ENCODE measurements at regions not wholly inside any gene's neighbourhood (a gene's known extent, or its start where the extent isn't known, plus 50 kb on each side); places are given as distances from the start of the nearest gene placed in this dataset.

DNA sequence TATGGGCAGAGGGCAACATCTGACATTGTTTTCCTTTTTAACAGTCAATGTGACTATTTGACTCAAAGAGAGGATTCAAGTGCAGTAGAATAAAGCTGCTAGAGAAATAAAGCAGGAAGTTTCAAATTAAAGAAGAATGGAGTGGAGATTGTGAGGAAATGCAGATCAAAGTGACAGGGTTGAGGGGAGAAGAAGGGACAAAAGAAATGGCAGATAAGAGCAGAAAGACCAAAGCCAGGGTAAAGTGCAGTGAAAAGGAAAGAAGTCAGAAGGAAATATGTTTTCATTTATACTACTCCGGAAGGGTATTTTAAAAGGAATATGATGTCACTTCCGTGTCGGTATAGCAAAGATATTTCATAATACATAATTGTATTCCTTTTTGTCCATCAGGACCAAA, 297.5 kb upstream of the CRIM1 start:
- no peak overlapping the region for H3K4me3 ChIP-seq
- H3K27ac ChIP-seq (replicated peaks) = no peak overlapping the region
- H3K27me3 ChIP-seq (ENCODE audit: low read depth) = peaks cover 4% of the 10 kb centered on the region
- H3K9me3 ChIP-seq (replicated peaks) = peaks cover 4% of the 10 kb centered on the region
- intact Hi-C loops (cut with micrococcal nuclease) = no loop called here
- no peaks in the 10 kb centered on the region for H3K36me3 ChIP-seq
- TF ChIP-seq, protein P1, sequence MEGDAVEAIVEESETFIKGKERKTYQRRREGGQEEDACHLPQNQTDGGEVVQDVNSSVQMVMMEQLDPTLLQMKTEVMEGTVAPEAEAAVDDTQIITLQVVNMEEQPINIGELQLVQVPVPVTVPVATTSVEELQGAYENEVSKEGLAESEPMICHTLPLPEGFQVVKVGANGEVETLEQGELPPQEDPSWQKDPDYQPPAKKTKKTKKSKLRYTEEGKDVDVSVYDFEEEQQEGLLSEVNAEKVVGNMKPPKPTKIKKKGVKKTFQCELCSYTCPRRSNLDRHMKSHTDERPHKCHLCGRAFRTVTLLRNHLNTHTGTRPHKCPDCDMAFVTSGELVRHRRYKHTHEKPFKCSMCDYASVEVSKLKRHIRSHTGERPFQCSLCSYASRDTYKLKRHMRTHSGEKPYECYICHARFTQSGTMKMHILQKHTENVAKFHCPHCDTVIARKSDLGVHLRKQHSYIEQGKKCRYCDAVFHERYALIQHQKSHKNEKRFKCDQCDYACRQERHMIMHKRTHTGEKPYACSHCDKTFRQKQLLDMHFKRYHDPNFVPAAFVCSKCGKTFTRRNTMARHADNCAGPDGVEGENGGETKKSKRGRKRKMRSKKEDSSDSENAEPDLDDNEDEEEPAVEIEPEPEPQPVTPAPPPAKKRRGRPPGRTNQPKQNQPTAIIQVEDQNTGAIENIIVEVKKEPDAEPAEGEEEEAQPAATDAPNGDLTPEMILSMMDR (IDR thresholded peaks at IDR 0.05; ENCODE audit: borderline replicate concordance) = no peak
- H3K4me1 ChIP-seq = no peaks in the 10 kb centered on the region
- no peak for DNase-seq

DNA sequence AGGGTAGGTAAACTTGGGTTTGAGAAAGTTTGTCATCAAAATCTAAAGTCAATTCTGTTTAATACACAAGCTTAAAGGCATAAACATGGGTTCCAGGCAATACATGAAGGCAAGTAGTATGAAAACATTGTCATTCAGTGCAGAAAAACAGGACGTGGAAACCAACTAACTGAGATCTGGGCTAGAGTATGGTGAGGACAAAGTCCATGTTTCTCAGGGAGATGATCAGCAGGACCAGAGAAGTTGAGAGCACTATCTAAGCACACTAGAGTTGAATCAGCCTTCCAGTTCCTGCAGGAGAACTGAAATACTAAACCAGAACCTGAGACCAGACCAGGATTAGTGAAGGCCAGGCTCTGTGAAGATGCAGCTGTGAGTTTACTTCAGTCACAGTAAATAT, 302.8 kb upstream of the CRIM1 start:
- Histone ChIP-seq H3K4me1 (no peaks in the 10 kb centered on the region), H3K36me3 (no peaks in the 10 kb centered on the region), H3K4me3 (no peak overlapping the region), H3K27ac (replicated peaks) (no peak overlapping the region), H3K9me3 (replicated peaks) (peaks cover 31% of the 10 kb centered on the region), H3K27me3 (ENCODE audit: low read depth) (no peaks in the 10 kb centered on the region)
- DNase-seq = no peak
- TF ChIP-seq, protein P1 (IDR thresholded peaks at IDR 0.05; ENCODE audit: borderline replicate concordance) = no peak
- intact Hi-C loops (cut with micrococcal nuclease) = no loop called here

DNA sequence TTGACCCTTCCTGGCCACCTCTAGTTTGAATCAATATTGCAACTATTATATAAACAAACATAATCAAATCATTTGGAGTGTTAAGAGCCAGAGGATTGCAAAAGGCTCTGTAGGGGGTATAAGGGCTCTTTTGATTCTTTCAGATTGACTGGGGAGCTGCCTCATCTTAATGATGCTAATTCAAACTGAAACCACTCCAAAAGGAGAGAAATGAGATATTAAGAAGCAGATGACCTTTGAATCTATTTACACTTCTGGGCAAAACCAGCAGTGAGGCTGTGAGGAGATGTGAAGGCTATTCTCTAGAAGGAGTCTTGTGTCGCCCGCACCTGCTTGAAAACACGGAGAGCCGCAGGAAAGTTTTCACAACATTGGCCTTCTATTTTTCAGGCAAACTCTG, 311.2 kb upstream of the CRIM1 start:
- H3K4me1 ChIP-seq = no peaks in the 10 kb centered on the region
- H3K4me3 ChIP-seq = no peak overlapping the region
- H3K27me3 ChIP-seq (ENCODE audit: low read depth) = no peaks in the 10 kb centered on the region
- intact Hi-C loops (cut with micrococcal nuclease) = no loop called here
- peaks cover 11% of the 10 kb centered on the region for H3K9me3 ChIP-seq (replicated peaks)
- H3K36me3 ChIP-seq = no peaks in the 10 kb centered on the region
- DNase-seq = no peak
- H3K27ac ChIP-seq (replicated peaks) = no peak overlapping the region
- TF ChIP-seq, protein P1 (IDR thresholded peaks at IDR 0.05; ENCODE audit: borderline replicate concordance) = no peak

DNA sequence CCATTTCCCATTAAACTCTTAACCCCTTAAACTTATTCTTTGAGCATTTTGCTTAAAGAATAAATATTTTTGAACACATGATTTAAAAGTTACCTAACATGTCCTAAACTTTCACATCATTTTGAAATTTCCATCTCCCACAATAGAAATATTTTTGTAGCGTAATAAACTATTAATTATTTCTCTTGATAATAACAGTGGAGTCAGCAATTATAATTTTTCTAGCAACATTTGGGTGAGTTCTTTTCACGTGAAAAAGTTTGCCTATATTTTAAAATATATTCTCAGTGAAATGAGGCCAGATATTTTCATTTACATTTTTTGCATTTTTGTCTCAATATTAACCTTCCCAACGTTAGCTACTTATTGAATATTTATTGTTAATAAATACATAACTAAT, 320.4 kb upstream of the CRIM1 start:
- TF ChIP-seq, protein P1 (IDR thresholded peaks at IDR 0.05; ENCODE audit: borderline replicate concordance) = no peak
- intact Hi-C loops (cut with micrococcal nuclease) = no loop called here
- Histone ChIP-seq H3K9me3 (replicated peaks) (no peaks in the 10 kb centered on the region), H3K36me3 (no peaks in the 10 kb centered on the region), H3K27ac (replicated peaks) (no peak overlapping the region), H3K27me3 (ENCODE audit: low read depth) (no peaks in the 10 kb centered on the region), H3K4me3 (no peak overlapping the region), H3K4me1 (no peaks in the 10 kb centered on the region)
- DNase-seq = no peak

DNA sequence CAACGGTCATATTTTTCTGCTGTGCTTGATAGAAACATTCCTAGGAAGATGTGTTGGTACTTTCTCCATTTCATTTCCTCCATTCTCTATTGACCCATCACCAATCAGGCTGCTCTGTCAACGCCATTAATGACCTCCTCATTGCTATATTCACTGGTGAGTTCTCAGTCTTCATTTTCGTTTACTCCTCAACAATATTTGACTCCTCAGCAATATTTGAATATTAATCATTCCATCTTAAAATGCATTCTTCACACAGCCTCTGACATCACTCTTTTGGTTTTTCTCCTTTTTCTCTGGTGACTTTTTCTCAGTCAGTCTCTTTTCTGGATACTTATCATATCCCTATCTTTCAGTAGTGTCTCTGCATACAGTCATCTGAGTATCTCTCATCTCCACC, 323.5 kb upstream of the CRIM1 start:
- H3K27ac ChIP-seq (replicated peaks) = no peak overlapping the region
- DNase-seq = no peak
- no peaks in the 10 kb centered on the region for H3K4me1 ChIP-seq
- TF ChIP-seq, protein P1 (IDR thresholded peaks at IDR 0.05; ENCODE audit: borderline replicate concordance) = no peak
- H3K9me3 ChIP-seq (replicated peaks) = no peaks in the 10 kb centered on the region
- H3K27me3 ChIP-seq (ENCODE audit: low read depth) = no peaks in the 10 kb centered on the region
- H3K36me3 ChIP-seq = no peaks in the 10 kb centered on the region
- H3K4me3 ChIP-seq = no peak overlapping the region
- intact Hi-C loops (cut with micrococcal nuclease) = no loop called here

DNA sequence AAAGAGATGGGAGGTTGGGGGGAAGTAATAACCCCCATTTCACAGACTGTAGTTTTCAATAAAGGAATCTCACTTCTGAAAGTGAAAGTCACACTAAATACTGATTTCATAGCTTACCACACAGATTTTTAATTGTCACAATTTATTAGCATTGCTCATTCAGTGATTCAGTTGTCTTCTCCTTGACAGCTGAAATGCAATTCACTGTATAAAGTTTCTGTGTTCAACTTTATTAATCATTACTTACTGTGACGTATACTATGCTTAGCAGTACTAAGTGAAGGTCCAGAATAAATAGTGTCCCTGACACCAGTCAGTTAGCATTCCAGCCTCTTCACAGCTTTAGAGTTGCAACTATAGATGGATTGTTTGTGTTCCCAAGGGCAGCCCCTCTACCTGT, 324.1 kb upstream of the CRIM1 start:
- Histone ChIP-seq H3K4me1 (no peaks in the 10 kb centered on the region), H3K9me3 (replicated peaks) (no peaks in the 10 kb centered on the region), H3K27me3 (ENCODE audit: low read depth) (no peaks in the 10 kb centered on the region), H3K4me3 (no peak overlapping the region), H3K27ac (replicated peaks) (no peak overlapping the region), H3K36me3 (no peaks in the 10 kb centered on the region)
- intact Hi-C loops (cut with micrococcal nuclease) = no loop called here
- no peak for DNase-seq
- TF ChIP-seq, protein P1 (IDR thresholded peaks at IDR 0.05; ENCODE audit: borderline replicate concordance) = no peak

Data from left ventricle myocardium inferior (tissue), 1 donor.